GM21786 (cell line): ENCODE measurements at regions not wholly inside any gene's neighbourhood (a gene's known extent, or its start where the extent isn't known, plus 50 kb on each side); places are given as distances from the start of the nearest gene placed in this dataset.
"Not testable (repeated sequence)": the region's sequence is repeated elsewhere in the genome, so short reads cannot be mapped to it uniquely, and the experiment has no call there.

Source experiments
- ATAC-seq: cut with Tn5 transposase; IDR thresholded peaks from one replicate; pipeline ENCODE4 v1.9.1; 2021; ENCODE audit not compliant: unreplicated experiment

GRCh38 chr3:78077842-78078241 is 1037.9 kb downstream of the ROBO2 start:
- ATAC-seq = no peak

GRCh38 chr3:78079514-78079913 is 1039.6 kb downstream of the ROBO2 start:
- no peak for ATAC-seq

DNA sequence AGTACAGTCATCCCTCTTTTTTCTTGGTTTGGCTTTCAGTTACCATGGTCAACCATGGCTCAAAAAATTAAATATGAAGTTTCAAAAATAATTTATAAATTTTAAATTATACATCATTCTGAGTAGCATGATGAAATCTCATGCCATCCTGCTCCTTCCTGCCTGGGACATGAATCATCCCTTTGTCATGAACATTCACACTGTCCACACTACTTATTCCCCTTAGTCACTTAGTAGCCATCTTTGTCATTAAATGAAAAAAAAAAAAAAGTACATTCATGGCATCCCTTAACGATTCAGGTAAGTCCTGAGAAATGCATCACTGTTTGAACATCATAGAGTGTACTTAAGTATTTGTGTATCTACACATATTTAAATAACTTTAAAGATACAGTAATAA is 1046.3 kb downstream of the ROBO2 start:
- ATAC-seq = no peak

DNA sequence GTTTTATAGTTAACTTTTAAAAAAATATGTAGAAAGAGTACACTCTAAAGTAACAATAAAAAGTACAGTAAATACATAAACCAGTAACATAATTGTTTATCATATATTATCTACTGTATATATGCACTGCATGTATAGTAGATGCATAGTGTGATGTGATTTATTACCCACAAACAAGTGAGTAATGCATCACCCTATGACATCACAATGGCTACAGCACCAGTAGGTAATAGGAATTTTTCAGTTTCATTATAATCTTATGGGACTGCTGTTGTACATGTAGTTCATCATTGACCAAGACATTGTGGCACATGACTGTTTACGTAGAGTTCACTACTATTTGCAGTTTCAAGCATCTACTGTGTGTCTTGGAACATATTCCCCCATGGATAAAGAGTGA is 1047.2 kb downstream of the ROBO2 start:
- no peak for ATAC-seq

DNA sequence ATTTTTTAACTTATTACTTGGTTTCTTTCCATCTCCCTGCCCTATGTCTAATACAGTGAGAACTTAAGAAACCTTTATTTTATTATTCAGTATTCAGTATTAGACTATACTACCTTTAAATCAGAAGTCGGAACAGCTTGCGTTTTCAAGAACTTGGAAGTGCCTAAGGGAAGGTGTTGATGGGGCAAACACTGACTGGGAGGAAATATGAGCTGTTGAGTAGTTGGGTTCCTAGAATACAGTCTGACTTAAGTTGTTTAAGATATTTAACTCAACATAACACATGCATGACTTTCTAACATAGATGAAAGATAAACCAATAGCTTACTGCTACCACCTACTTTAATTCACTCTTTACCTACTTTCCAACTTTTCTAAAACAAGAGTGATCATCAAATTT is 1048.1 kb downstream of the ROBO2 start:
- no peak for ATAC-seq

DNA sequence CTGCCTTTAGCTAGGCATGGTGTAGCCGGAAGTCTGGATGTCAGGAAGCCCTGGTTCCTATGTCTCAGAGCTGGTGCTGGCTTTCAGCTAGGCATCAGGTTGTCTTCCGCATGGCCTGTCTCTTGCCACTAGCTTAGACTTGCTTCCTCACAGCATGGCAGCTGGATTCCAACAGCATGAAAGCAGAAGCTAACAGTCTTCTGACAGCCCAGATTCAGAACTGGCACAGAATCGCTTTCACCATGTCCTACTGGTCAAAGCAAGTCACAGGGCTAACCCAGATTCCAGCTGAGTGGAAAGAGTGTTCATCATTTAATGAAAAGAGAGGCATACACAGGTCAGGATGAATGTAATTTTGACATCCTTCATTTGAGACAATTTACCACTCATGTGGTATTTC is 1050.5 kb downstream of the ROBO2 start:
- no peak for ATAC-seq

- no peak for ATAC-seq
Measured at GRCh38 chr3:78091478-78092119, 1051.7 kb downstream of the ROBO2 start.

DNA sequence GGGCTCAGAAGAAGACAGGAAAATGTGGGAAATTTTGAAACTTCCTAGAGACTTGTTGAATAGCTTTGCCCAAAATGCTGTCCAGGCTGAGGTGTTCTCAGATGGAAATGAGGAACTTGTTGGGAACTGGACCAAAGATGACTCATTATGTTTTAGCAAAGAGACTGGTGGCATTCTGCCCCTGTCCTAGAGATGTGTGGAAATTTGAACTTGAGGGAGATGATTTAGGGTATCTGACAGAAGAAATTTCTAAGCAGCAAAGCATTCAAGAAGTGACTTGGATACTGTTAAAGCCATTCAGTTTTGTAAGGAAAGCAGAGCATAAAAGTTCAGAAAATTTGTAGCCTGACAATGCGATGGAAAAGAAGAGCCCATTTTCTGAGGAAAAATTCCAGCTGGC is 1052.7 kb downstream of the ROBO2 start:
- not testable (repeated sequence) for ATAC-seq

DNA sequence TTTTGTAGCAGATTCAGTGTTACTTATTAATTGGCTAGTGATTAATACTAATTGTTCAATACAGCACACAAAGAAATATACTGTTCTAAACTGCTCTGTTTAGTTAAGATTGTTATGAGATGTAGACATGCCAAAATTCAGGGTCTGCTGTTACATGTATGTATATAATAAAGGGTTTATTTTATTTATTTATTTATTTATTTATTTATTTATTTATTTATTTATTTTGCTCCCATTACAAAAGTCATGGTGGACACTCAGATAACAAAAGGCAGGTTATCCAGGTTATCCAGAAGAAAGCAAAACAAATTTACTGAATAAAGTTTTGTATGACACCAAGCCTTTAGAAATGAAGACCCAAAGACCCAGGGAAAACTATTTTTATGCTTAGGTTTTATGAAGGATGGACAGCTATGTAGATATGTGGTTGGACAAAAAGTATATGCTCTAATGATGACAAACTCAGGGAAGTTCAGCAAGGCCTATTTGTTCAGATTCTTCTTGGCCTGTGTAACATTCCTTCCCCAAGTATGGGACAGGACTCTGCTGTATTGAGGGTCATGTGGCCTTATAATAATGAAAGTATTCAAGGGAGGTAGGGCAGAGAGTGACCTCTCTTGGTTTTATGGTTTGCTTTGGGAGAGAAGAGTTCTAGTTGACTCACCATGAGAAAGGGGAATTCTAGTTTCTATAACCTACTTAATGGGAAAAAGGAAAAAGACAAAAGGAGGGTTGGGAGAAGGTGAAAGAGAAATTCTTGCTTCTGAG is 1056.8 kb downstream of the ROBO2 start:
- no peak for ATAC-seq

GRCh38 chr3:78098367-78098766 is 1058.5 kb downstream of the ROBO2 start:
- ATAC-seq = no peak

DNA sequence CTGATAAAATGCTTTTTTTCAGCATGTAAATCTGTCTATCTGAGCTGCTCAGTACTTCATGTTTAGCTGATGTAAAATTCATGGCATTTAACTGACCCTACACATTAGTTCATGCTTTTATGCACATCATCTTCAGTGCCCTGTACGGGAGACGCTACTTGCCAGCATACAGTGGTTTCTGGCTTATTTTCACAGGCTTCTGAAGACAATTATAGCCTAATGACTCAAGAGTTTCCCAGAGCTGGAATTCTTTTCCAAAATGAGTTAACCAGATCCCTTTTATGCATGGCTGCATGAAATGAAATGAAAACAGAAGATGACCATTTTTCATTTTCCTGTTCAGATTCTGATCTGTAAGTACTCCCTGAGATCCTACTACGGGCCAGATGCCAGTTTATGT is 1061.5 kb downstream of the ROBO2 start:
- ATAC-seq = no peak

GRCh38 chr3:78108269-78108961 is 1068.5 kb downstream of the ROBO2 start:
- ATAC-seq = not testable (repeated sequence)

DNA sequence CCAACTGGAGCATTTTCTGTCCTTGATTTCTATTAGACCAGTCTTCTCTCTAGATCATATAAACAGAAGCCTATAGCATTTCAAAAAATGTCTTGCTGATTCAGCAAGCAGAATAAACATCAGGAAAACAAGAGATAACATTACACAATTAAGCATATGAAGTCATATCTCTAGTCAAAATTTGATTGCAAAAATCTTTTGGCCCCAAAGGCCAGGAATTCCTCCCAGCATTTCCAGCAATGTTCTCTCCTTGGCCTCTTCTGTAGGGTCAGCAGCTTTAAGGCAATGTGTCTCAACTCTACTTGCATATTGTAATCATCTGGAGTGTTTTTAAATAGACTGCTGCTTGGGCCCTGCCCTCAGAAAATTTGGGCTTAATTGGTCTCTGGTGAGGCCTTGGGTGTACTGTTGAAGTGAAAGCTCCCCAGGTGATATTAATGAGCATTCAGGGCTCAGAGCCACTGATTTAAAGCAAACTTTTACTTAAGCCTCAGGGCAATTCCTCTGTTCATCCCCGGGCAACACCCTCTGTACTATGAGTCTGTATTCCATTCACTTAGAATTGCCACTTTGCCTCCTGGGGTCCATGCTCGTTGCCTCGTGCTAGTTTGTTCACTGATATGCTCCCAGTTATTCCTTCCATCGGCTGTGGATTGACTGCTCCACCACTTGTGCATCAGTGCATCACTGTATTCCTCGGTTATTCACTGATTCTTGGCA is 1072.6 kb downstream of the ROBO2 start:
- no peak for ATAC-seq

GRCh38 chr3:78115983-78116382 is 1076.1 kb downstream of the ROBO2 start:
- ATAC-seq = no peak

GRCh38 chr3:78116874-78117273 is 1077.0 kb downstream of the ROBO2 start:
- no peak for ATAC-seq

GRCh38 chr3:78123058-78123457 is 1083.2 kb downstream of the ROBO2 start:
- no peak for ATAC-seq

DNA sequence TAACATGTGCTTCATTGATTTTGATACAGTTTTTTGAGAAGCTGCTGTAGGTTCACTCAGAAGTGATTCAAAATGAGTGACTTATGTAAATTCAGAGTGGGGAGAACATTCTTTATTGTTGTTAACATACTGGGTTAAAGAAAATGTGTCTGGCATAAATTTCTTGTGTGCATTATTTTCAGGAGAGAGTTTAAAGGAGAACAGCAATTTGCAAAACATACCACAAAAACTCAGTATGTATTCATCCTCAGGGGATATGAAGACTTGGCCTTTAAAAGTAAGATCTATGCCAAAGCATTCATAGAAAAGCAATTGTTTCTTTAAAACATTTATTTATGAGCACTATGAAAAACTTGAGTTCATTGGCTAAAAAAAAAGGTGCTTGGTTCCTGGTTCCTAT is 1089.8 kb downstream of the ROBO2 start:
- no peak for ATAC-seq

- ATAC-seq = peak; percentile 83
Measured at GRCh38 chr3:78130741-78131290, 1090.9 kb downstream of the ROBO2 start.

- no peak for ATAC-seq
Measured at GRCh38 chr3:78134496-78134895, 1094.6 kb downstream of the ROBO2 start.

DNA sequence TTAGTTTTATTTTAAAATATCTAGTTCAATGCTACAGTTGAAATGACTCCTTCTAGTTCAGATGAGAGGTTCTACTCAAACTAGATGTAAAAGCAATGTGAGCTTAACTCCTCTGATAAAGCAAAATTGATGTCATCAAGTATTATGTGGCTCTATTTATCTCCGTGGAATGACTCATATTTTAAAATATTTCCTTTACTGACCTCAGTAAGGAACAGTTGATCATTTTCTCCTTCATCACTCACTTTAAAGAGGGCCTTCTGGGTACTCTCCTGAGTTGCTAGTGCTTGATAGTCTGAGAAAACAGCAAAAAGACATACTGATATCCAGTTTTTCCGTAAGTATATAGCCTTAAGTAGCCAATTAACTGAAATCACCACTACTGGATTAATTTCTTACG is 1099.3 kb downstream of the ROBO2 start:
- ATAC-seq = no peak

DNA sequence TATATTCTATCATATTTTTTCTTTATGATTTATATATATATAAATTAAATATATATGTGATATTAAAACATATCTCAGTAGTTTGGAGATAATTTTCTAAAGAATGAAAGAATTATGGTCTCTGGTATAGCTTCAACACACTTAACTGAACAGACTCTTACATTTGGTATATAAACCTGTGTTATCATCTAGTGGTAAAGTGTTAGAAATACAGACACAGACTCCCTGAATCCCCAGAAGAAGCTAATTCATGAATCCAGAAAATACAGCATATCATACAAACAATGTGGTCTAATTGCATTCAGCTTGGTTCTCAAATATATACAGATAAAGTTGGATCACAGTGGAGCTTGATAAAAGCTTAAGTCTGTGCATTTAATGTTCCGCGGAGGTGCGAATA is 1100.4 kb downstream of the ROBO2 start:
- no peak for ATAC-seq
